Omental fat pad (tissue), 3 donors: ENCODE measurements at regions not wholly inside any gene's neighbourhood (a gene's known extent, or its start where the extent isn't known, plus 50 kb on each side); places are given as distances from the start of the nearest gene placed in this dataset.

ENCODE experiments used
- ATAC-seq: fragments of 150-250 bp; one replicate; pipeline ENCODE4 v1.9.1; 2016; ENCODE audit warnings: mild to moderate bottlenecking, moderate library complexity; ENCODE audit not compliant: low FRiP score
- DNase-seq: peaks from one replicate; pipeline ENCODE4 v3.0.0-alpha.2; 2019; ENCODE audit warnings: low spot score
- CTCF ChIP-seq, 3 donors: fragments of 450-650 bp; IDR thresholded peaks; one replicate each; pipeline ENCODE4 v1.5.1; 2016 to 2017; ENCODE audit warnings: antibody characterized with exemption in 3 of 3, mild to moderate bottlenecking in 3 of 3, moderate library complexity in 2 of 3

- no peak for DNase-seq
- no peak for ATAC-seq
Observed at GRCh38 chr9:26770821-26771220, 121.8 kb downstream of the CAAP1 start.

GRCh38 chr9:26768145-26768544, 124.5 kb downstream of the CAAP1 start:
- ATAC-seq = no peak

More at GRCh38 chr9:26770821-26771220, 121.8 kb downstream of the CAAP1 start:
- TF ChIP-seq CTCF (IDR thresholded peaks at IDR 0.05) = no peak

GRCh38 chr9:26760675-26761074, 131.9 kb downstream of the CAAP1 start:
- ATAC-seq (no peak), DNase-seq (no peak)
- no peak for TF ChIP-seq CTCF (IDR thresholded peaks at IDR 0.05)

More at GRCh38 chr9:26768145-26768544, 124.5 kb downstream of the CAAP1 start:
- DNase-seq = no peak
- TF ChIP-seq CTCF (IDR thresholded peaks at IDR 0.05) = no peak

GRCh38 chr9:26758655-26759054, 133.9 kb downstream of the CAAP1 start:
- ATAC-seq = no peak
- DNase-seq = no peak
- TF ChIP-seq CTCF (IDR thresholded peaks at IDR 0.05) = no peak

GRCh38 chr9:26756881-26757280, 135.7 kb downstream of the CAAP1 start:
- DNase-seq (no peak), ATAC-seq (no peak)
- no peak for TF ChIP-seq CTCF (IDR thresholded peaks at IDR 0.05)

GRCh38 chr9:26755476-26755875, 137.1 kb downstream of the CAAP1 start:
- ATAC-seq (no peak), DNase-seq (no peak)
- no peak for TF ChIP-seq CTCF (IDR thresholded peaks at IDR 0.05)

- DNase-seq (no peak), ATAC-seq (no peak)
- no peak for TF ChIP-seq CTCF (IDR thresholded peaks at IDR 0.05)
Observed at GRCh38 chr9:26754509-26755164, 138.0 kb downstream of the CAAP1 start.
